ENCODE measurements at regions not wholly inside any gene's neighbourhood (a gene's known extent, or its start where the extent isn't known, plus 50 kb on each side); places are given as distances from the start of the nearest gene placed in this dataset.

GRCh38 chr5:56451742-56452141 is 218.6 kb upstream of the ANKRD55 start:
- Histone ChIP-seq H3K9me3 (ENCODE audit: control insufficient read depth, low read depth, low read length) (no peaks in the 10 kb centered on the region), H3K9ac (ENCODE audit: low read length) (no peak overlapping the region), H3K36me3 (ENCODE audit: control insufficient read depth, low read depth, low read length) (no peaks in the 10 kb centered on the region), H3K27ac (ENCODE audit: low read length) (no peak overlapping the region), H3K4me1 (ENCODE audit: control insufficient read depth, low read depth, low read length) (no peaks in the 10 kb centered on the region), H3K4me3 (ENCODE audit: low read length) (no peak overlapping the region), H3K27me3 (ENCODE audit: control insufficient read depth, insufficient read depth, low read length) (no peaks in the 10 kb centered on the region)

- Histone ChIP-seq H3K36me3 (ENCODE audit: control insufficient read depth, low read depth, low read length) (no peaks in the 10 kb centered on the region), H3K27ac (ENCODE audit: low read length) (no peak overlapping the region), H3K9ac (ENCODE audit: low read length) (no peak overlapping the region), H3K4me3 (ENCODE audit: low read length) (no peak overlapping the region), H3K27me3 (ENCODE audit: control insufficient read depth, insufficient read depth, low read length) (no peaks in the 10 kb centered on the region), H3K4me1 (ENCODE audit: control insufficient read depth, low read depth, low read length) (no peaks in the 10 kb centered on the region), H3K9me3 (ENCODE audit: control insufficient read depth, low read depth, low read length) (no peaks in the 10 kb centered on the region)
Observed at GRCh38 chr5:56450766-56451165, 217.6 kb upstream of the ANKRD55 start.

- Histone ChIP-seq H3K9ac (ENCODE audit: low read length) (no peak overlapping the region), H3K36me3 (ENCODE audit: control insufficient read depth, low read depth, low read length) (no peaks in the 10 kb centered on the region), H3K27me3 (ENCODE audit: control insufficient read depth, insufficient read depth, low read length) (no peaks in the 10 kb centered on the region), H3K4me1 (ENCODE audit: control insufficient read depth, low read depth, low read length) (no peaks in the 10 kb centered on the region), H3K27ac (ENCODE audit: low read length) (no peak overlapping the region), H3K4me3 (ENCODE audit: low read length) (no peak overlapping the region), H3K9me3 (ENCODE audit: control insufficient read depth, low read depth, low read length) (no peaks in the 10 kb centered on the region)
Observed at GRCh38 chr5:56449071-56449640, 216.0 kb upstream of the ANKRD55 start.

- Histone ChIP-seq H3K27ac (ENCODE audit: low read length) (no peak overlapping the region), H3K9ac (ENCODE audit: low read length) (no peak overlapping the region), H3K36me3 (ENCODE audit: control insufficient read depth, low read depth, low read length) (no peaks in the 10 kb centered on the region), H3K9me3 (ENCODE audit: control insufficient read depth, low read depth, low read length) (no peaks in the 10 kb centered on the region), H3K4me1 (ENCODE audit: control insufficient read depth, low read depth, low read length) (no peaks in the 10 kb centered on the region), H3K4me3 (ENCODE audit: low read length) (no peak overlapping the region), H3K27me3 (ENCODE audit: control insufficient read depth, insufficient read depth, low read length) (no peaks in the 10 kb centered on the region)
Observed at GRCh38 chr5:56447656-56448055, 214.5 kb upstream of the ANKRD55 start.

GRCh38 chr5:56447232-56447631 is 214.1 kb upstream of the ANKRD55 start:
- no peak overlapping the region for H3K9ac ChIP-seq (ENCODE audit: low read length)
- no peaks in the 10 kb centered on the region for H3K36me3 ChIP-seq (ENCODE audit: control insufficient read depth, low read depth, low read length)
- H3K4me1 ChIP-seq (ENCODE audit: control insufficient read depth, low read depth, low read length) = no peaks in the 10 kb centered on the region
- H3K27ac ChIP-seq (ENCODE audit: low read length) = no peak overlapping the region
- no peaks in the 10 kb centered on the region for H3K27me3 ChIP-seq (ENCODE audit: control insufficient read depth, insufficient read depth, low read length)
- H3K9me3 ChIP-seq (ENCODE audit: control insufficient read depth, low read depth, low read length) = no peaks in the 10 kb centered on the region
- H3K4me3 ChIP-seq (ENCODE audit: low read length) = no peak overlapping the region

DNA sequence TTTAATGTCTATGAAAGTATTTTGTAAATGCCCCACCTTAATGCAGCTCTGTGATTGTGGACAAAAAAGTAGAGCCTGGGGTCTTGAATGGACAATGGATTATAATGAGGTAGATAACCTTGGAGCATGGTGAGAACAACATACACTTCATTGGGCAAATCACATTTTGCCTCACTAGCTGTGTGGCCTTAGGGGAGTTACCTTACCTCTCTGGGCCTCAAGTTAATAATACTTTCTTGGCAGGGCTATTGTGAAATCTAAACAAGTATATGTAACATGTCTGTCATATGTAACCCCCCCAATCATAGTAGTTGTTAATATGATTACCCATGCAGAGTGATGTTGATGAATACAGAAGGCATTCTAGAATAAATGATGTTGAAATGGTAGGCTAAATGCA is 213.6 kb upstream of the ANKRD55 start:
- H3K4me1 ChIP-seq (ENCODE audit: control insufficient read depth, low read depth, low read length) = no peaks in the 10 kb centered on the region
- no peaks in the 10 kb centered on the region for H3K9me3 ChIP-seq (ENCODE audit: control insufficient read depth, low read depth, low read length)
- H3K36me3 ChIP-seq (ENCODE audit: control insufficient read depth, low read depth, low read length) = no peaks in the 10 kb centered on the region
- no peak overlapping the region for H3K27ac ChIP-seq (ENCODE audit: low read length)
- H3K9ac ChIP-seq (ENCODE audit: low read length) = no peak overlapping the region
- H3K4me3 ChIP-seq (ENCODE audit: low read length) = no peak overlapping the region
- H3K27me3 ChIP-seq (ENCODE audit: control insufficient read depth, insufficient read depth, low read length) = no peaks in the 10 kb centered on the region

DNA sequence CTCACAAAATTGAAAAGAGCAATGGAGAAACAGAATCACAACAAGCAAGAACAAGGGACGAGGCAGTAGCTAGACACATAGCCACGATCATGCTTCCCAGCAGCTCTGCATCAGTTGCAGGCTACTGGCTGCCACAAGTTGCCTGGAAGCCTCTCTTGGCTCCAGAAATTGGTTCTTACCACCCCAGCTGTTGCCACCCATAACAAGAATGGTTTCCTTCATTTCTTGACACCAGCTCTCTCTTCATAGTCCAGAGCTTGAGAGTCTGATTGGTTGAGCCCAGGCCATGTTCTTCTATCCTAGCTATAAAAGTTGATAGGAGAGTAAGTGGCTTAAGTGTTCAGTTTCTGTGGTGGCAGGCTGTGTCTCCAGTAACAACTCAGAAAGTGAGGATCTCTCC is 210.7 kb upstream of the ANKRD55 start:
- Histone ChIP-seq H3K4me1 (ENCODE audit: control insufficient read depth, low read depth, low read length) (no peaks in the 10 kb centered on the region), H3K27ac (ENCODE audit: low read length) (no peak overlapping the region), H3K9me3 (ENCODE audit: control insufficient read depth, low read depth, low read length) (no peaks in the 10 kb centered on the region), H3K27me3 (ENCODE audit: control insufficient read depth, insufficient read depth, low read length) (no peaks in the 10 kb centered on the region), H3K9ac (ENCODE audit: low read length) (no peak overlapping the region), H3K4me3 (ENCODE audit: low read length) (no peak overlapping the region), H3K36me3 (ENCODE audit: control insufficient read depth, low read depth, low read length) (no peaks in the 10 kb centered on the region)

- Histone ChIP-seq H3K27me3 (ENCODE audit: control insufficient read depth, insufficient read depth, low read length) (no peaks in the 10 kb centered on the region), H3K9ac (ENCODE audit: low read length) (no peak overlapping the region), H3K4me3 (ENCODE audit: low read length) (no peak overlapping the region), H3K9me3 (ENCODE audit: control insufficient read depth, low read depth, low read length) (no peaks in the 10 kb centered on the region), H3K4me1 (ENCODE audit: control insufficient read depth, low read depth, low read length) (no peaks in the 10 kb centered on the region), H3K36me3 (ENCODE audit: control insufficient read depth, low read depth, low read length) (no peaks in the 10 kb centered on the region), H3K27ac (ENCODE audit: low read length) (no peak overlapping the region)
Observed at GRCh38 chr5:56440871-56441740, 208.0 kb upstream of the ANKRD55 start.

DNA sequence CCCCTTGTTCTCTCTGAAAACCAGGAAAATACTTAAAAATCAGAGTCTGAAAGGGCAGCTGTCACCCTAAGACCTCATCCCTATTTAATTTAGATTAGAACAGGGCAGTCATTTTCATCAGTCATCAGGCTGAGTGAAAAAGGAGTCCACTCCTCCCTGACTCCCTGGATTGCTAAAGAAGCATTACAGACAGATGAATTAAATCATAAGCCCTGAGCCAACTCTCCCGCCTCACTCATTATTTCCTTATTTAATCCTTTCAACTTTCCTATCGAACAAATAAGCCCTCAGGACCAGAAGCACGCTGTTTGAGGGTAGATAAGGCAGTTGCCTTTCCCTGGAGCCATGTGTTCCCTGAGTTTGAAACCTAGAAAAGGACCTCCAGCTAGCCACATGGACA is 201.9 kb upstream of the ANKRD55 start:
- H3K27me3 ChIP-seq (ENCODE audit: control insufficient read depth, insufficient read depth, low read length) = no peaks in the 10 kb centered on the region
- no peaks in the 10 kb centered on the region for H3K36me3 ChIP-seq (ENCODE audit: control insufficient read depth, low read depth, low read length)
- no peak overlapping the region for H3K4me3 ChIP-seq (ENCODE audit: low read length)
- H3K9me3 ChIP-seq (ENCODE audit: control insufficient read depth, low read depth, low read length) = no peaks in the 10 kb centered on the region
- H3K9ac ChIP-seq (ENCODE audit: low read length) = no peak overlapping the region
- H3K27ac ChIP-seq (ENCODE audit: low read length) = no peak overlapping the region
- no peaks in the 10 kb centered on the region for H3K4me1 ChIP-seq (ENCODE audit: control insufficient read depth, low read depth, low read length)

DNA sequence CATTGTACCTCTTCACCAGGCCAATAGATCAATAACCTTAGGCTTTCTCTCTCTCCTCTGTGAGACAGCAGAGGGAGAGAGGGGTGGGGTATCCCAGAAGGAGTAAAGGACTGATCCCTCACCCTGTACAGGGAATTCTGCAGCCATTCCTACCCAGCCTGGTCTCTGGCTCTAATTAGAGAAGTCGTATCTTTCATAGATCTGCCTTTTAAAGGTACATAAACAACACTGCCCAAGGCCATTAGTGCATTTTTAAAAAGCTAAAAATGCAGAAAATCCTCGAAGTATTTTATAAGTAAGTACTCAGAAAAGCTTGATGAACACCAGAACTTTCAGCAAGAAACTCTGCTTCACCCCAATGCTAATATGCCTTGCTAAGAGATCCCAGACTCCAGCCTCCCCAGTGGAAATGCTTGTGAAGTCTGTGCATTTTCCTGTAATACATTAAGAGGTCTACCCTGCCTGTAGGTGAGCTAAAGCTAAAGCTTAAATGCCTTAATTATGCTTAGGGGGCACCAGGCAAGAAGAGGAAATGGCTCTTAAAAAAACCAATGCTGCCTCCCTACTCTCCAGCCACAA is 200.0 kb upstream of the ANKRD55 start:
- Histone ChIP-seq H3K27ac (ENCODE audit: low read length) (no peak overlapping the region), H3K9me3 (ENCODE audit: control insufficient read depth, low read depth, low read length) (no peaks in the 10 kb centered on the region), H3K4me3 (ENCODE audit: low read length) (no peak overlapping the region), H3K27me3 (ENCODE audit: control insufficient read depth, insufficient read depth, low read length) (no peaks in the 10 kb centered on the region), H3K9ac (ENCODE audit: low read length) (no peak overlapping the region), H3K4me1 (ENCODE audit: control insufficient read depth, low read depth, low read length) (no peaks in the 10 kb centered on the region), H3K36me3 (ENCODE audit: control insufficient read depth, low read depth, low read length) (no peaks in the 10 kb centered on the region)

DNA sequence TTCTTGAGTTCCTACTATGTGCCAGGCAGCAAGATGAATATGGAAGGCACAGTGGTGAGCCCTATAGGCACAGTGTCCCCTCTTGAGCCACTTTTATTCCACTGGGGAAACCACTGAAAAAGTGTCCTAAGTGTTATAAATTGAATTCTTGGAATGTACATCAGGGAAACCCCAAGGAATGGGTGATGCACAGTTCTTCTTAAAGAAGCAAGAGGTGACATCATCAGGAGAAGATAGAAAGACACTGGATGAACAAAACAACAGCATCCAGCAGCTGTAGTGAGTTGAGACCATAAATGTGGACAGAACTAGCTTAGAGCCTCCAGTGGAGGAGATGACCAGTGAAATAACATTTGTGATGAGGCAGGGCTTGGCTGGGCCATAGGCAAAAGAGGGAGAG is 199.2 kb upstream of the ANKRD55 start:
- Histone ChIP-seq H3K4me3 (ENCODE audit: low read length) (no peak overlapping the region), H3K9ac (ENCODE audit: low read length) (no peak overlapping the region), H3K27ac (ENCODE audit: low read length) (no peak overlapping the region), H3K9me3 (ENCODE audit: control insufficient read depth, low read depth, low read length) (no peaks in the 10 kb centered on the region), H3K36me3 (ENCODE audit: control insufficient read depth, low read depth, low read length) (no peaks in the 10 kb centered on the region), H3K27me3 (ENCODE audit: control insufficient read depth, insufficient read depth, low read length) (no peaks in the 10 kb centered on the region), H3K4me1 (ENCODE audit: control insufficient read depth, low read depth, low read length) (no peaks in the 10 kb centered on the region)

DNA sequence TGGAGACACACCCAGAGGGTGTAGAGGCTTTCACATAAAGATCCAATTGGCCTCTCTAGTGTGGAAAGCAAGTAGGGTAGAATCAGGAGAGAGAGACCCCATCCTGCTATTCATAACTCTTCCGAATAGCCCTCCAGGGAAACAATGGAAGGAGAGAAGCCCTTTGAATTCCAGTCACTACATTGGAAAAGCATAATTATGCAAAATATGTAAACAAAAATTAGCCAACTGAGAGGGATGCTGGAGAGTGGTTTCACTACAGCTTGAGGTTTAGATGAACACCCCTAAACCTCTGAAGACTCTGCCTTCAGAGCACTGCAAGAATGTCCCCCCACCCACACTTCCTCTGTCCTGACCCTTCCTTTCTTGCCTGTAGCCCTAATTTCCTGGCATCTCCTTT is 197.3 kb upstream of the ANKRD55 start:
- H3K36me3 ChIP-seq (ENCODE audit: control insufficient read depth, low read depth, low read length) = no peaks in the 10 kb centered on the region
- no peak overlapping the region for H3K4me3 ChIP-seq (ENCODE audit: low read length)
- H3K9me3 ChIP-seq (ENCODE audit: control insufficient read depth, low read depth, low read length) = no peaks in the 10 kb centered on the region
- no peaks in the 10 kb centered on the region for H3K4me1 ChIP-seq (ENCODE audit: control insufficient read depth, low read depth, low read length)
- no peaks in the 10 kb centered on the region for H3K27me3 ChIP-seq (ENCODE audit: control insufficient read depth, insufficient read depth, low read length)
- no peak overlapping the region for H3K9ac ChIP-seq (ENCODE audit: low read length)
- H3K27ac ChIP-seq (ENCODE audit: low read length) = no peak overlapping the region

Measured in iPS-18a (cell line).